EH (cell line): ENCODE measurements at regions not wholly inside any gene's neighbourhood (a gene's known extent, or its start where the extent isn't known, plus 50 kb on each side); places are given as distances from the start of the nearest gene placed in this dataset.
"Not testable (repeated sequence)": the region's sequence is repeated elsewhere in the genome, so short reads cannot be mapped to it uniquely, and the experiment has no call there.

Source experiments
- DNase-seq: peaks from one replicate; pipeline ENCODE4 v3.0.0-alpha.2; 2015; ENCODE audit warnings: low read depth

DNA sequence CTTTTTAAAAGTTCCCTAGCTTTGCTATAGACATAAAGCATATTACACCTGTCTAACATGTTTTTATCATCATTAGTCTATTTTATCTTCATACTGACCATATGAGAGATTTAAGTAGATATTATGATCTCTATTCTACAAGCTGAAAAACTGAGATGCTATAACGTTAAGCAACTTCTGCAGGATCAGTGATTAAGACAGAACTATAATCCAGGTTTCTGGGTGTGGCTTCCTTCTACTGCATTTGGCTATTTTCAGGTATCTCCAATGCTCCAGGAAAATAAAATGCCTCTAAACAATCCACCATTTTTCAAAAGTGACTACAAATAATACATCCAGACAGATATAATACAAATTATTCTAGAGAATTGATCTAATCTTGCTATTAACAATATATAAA lies 53.4 kb downstream of the RGS2 start:
- no peak for DNase-seq

DNA sequence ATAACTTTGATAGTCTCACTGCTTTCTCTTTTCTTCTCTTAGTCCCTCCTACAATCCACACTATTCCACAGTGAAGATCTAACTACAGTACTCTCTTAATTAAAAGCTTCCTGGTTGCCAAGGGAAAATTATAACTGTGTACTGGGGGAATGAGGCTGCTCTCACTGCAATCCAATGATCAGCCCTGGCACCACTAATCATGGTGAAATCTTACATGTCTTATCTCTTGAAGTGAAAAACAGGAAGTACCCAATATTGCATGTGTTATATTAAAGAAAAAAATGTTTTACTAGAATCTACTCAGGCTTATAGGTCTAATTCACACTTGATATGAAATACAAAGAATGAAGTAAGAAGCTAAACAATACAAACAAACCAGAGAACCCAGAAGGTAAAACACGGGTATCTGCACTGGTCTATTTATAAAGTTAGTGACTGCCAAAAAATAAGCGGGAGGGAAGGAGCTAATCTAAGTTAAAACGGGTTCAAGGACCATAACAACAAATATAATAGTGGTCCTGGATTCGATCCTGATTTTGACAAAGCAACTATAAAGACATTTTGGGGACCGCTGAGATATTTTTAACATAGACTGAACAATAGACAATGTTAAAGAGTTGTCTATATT lies 57.5 kb downstream of the RGS2 start:
- no peak for DNase-seq

DNA sequence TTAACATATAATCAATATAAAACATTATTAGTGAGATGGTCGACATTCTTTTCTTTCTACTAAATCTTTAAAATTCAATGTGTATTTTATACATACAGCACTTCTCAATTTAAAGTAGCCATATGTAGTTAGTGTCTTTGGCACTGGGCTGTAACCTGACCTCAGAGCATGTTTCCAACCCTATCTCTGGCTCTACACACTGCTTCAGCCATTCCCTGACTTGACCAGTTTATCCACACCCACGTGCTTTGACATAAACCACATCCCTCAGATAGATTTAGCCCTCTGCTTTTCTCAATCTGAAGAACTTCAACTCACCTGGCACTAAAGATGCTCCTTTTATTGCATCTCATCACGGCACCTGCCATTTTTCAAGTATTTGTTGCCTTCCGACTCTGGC lies 58.3 kb downstream of the RGS2 start:
- DNase-seq = no peak

DNA sequence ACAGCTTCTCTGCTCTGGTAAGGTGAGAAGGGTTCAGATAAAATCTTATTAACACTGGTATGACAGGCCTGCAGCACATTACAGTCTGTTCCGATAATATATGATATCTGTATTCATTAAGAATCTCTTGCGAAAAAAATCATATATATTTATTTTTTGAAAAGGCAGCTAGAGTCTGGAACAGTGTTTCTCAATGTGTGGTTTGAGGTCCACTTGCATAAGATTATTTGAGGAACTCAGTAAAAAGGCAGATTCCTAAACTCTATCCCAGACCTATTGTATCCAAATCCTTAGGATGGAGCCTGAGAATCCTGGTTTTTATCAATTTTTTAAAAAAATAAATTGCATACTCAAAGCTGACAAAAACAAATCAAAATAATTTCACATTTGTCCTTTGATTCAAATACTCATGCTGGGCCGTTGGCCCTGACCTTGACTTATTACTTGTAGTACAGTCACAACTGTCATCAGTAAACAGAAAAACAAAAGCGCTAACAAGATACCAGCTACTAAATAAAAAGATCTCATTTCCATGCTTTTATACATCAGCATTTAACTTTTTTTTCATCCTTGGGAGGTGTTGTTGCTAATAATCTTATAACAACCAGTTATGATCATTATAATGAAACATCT lies 60.6 kb downstream of the RGS2 start:
- DNase-seq = no peak

DNA sequence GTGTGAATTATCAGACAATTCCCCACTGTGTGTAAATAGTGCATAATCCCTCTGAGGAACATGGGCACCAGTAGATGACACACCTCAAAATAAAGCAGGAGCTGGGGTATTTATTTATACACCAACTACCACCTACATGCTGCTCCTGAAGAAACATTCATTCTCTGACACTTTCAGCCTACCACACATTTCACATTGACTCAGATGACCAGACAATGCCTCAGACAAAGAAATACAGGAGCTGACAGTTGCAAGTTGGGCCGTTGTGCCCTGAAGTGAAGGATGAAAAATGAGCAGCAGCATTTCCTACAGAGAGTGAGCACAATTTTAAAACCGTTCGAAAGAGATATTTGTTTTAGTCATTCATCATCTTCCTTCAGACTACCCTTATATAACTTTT lies 63.2 kb downstream of the RGS2 start:
- DNase-seq = no peak

DNA sequence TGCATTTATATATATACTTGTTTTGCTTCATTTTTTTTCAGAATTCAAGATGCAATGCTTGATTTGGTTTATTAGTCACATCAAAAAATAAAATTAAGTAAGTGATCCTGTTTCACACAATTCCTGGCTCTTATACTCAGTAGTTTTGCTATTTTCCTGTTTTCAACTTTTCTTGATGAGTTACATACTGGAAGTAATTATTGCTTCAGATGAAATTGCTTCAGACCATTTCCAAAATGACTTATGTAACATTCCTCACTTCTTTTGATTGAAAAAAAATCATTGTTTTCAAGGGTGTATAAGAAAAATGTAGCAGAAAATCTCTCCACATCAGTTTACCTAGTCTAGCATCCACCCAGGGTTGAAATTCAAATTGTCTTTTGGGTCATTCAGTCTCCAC lies 65.0 kb downstream of the RGS2 start:
- no peak for DNase-seq

DNA sequence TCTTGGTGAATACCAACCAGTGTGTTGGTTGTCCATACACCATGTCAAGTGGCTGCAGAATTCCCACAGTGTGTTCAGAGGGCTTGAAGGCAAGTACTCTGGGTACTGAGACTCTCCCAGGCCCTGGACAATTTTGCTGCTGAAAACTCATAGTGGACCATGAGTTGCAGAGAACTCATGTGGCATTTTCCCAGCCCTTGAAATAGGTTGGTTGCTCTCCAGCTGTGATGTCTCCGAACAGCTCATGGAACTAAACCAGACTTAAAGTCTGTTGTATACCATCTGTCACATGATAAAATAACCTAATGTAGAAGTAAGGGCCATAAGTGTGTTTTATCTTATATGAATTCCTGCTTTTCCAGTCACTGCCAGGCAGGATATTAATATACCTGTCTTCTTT lies 67.8 kb downstream of the RGS2 start:
- no peak for DNase-seq

DNA sequence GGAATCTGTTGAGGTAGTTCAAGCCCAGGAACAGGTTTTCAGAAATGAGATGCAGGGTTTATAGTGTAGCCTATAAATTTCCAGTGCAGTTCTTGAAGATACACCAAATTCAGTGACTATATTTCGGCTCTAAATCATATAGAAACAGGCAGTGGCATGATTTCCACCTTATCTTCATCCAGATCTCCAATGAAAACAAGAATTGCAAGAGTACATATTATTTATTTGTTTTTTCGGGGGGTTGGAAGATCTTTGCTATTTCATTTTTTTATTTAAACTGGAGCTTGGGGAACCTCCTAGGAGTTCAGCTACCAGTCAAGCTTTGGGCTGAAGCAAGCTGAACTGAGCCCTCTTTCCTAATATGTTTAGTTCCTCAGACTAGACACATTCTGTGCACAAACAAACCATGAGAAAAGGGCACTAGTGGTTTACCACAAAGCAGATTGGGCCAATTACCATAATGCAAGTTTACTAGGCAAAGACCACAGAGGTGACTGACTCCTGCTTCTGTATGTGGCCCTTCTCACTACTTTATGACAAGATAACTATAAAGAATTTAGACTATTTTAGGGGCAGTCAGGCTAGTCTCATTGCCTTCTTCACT lies 68.5 kb downstream of the RGS2 start:
- peak; percentile 54 for DNase-seq

DNA sequence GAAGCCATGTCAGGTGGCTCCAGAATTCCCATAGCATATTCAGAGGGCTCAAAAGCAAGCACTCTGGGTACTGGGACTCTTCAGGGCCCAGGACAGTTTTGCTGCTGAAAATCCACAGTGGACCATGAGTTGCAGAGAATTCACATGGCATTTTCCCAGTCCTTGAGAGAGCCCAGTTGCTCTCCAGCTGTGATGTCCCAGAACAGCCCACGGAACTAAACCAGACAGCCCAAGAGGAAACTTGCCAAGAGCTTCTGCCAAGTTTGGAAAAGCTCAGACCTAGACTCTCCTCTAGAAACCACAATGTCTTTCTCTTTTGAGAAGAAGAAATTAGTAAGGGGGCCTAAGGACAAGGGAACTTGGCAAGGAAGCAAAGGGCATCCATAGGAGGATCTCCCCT lies 69.4 kb downstream of the RGS2 start:
- DNase-seq = peak; percentile 22

DNA sequence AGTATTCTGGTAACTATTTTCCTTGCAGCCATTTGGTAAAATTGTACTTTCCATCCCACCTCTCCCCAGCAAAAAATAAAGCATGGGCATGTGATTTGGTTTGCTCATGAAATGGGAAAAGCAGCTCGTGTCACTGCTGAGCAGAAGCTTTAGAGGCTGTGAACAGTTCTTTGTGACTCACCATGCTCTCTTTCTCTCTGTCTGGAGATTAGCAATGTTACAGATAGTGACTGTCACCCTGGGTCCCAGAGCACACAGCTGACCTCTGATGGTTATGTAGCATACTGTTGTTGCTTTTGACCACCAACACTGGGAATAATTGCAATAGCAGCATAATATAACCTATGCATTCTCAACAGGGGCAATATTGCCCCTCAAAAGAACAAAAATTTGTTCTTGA lies 70.6 kb downstream of the RGS2 start:
- peak; percentile 20 for DNase-seq

DNA sequence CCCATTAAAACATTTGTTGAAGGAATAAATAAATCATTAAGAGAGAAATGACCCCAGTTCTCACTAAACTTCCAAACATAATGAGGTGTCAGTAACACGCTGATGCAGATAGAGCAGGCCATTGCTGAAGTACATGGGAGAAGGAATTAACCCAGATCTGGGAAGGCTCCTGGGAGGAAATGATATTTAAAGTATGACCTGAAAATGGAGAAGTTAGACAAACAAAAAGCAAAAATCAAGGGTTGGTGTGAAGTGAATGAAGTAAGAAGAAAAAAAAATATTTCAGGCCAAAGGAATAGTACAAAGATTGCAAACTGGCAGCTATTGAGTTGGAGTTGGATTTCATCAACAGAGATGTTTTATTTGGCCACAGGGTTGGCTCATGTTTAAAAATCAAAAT lies 71.4 kb downstream of the RGS2 start:
- no peak for DNase-seq

DNA sequence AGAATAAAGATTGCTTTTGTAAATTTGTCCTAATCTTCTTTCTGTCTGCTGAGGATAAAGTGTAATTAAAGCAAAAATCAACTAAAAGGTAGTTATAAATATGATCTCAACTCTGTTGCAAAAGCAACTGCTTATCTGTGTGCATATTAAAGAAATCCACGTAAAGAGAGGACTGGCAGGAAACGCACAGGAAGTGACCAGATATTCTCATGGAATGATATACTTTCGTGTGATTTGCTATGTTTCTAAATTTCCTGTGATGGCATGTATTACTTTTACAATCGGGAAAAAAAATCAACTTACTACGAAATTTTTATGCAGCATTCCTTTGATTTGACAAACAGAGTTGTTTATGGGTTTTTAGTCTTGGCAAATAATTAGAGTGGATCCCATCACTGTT lies 75.4 kb downstream of the RGS2 start:
- no peak for DNase-seq

DNA sequence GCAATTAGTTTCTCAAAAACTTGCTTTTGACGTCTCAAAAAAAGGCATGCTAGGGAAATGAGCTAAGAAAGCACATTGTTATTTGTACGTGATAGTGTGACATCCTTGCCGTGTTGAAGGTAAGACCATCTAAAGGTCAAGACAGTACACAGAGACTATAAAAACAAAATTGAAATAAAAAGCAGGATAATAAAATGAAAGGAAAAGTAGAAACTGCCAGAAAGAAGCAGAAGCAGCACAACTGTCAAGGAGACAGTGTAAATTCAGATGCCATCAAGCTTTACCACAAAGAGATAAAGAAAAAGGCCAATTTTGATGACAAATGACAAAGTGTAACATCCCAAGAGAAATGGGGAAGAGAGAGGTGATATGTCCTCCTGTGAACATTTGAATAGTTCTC lies 76.5 kb downstream of the RGS2 start:
- not testable (repeated sequence) for DNase-seq

DNA sequence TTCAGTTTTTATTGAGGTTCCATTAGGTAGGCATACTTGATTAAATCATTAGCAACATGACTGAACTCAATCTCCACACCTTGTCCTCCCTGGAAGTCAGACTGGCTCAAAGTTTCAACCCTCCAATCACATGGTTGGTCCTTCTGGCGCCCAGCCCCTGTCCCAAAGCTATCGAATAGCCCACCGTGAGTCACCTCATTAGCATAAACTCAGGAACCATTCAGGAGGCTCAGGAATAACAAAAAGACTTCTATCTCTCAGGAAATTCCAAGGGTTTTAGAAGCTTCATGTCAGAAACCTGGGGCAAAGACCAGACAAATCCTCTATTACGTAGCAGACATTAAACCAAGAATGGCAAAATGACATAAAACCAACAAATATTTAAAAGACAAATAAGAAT lies 78.6 kb downstream of the RGS2 start:
- DNase-seq = no peak

DNA sequence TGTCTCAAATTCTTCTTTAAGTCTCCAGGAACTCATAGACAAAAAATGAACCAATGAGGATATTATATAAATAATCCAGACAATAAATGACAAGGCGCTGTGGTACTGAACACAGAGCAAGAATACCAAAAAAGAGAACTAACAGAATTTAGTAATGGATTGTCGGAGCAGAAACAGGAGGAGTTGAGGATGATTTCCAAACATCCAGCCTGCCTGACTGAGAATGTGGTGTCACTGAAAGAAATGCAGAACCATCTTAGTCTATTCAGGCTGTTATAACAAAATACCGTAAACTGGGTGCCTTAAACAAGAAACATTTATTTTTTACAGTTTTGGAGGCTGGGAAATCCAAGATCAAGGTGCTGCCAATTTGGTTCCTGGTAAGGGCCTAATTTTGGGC lies 79.7 kb downstream of the RGS2 start:
- DNase-seq = no peak

DNA sequence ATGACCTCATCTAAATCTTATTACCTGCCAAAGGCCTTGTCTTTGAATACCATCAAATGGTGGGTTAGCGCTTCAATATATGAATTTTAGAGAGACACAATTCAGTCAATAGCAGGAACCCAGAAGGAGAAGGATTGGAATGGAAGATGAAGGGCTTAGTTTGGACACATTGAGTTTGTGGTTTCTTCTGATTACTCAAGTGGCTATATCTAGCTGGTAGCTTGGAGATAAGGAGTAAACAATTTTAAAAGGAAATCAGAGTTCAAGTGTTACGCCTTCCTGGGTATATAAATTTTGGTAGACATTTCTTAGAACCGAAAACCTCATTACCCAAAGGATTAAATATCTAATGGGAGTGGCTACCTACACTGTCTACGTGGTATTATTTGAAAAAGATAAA lies 80.2 kb downstream of the RGS2 start:
- DNase-seq = no peak

DNA sequence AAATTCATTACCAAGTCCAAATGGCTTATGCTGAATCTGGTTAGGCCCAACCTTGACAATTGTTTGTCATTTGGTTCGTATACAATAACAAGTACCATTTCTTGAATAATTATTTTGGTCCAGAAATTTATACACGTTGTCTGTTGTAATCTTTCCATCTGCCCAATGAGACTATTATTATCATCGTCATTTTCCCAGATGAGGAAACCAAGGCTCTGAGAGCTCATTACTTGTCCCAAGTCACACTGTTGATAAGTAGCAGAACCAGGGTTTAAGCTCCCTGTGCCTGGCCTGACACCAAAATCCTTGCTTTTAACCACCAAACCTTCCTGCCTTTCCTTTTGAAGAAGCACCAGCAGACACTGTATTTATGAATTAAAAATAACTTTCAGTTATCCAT lies 81.3 kb downstream of the RGS2 start:
- no peak for DNase-seq

DNA sequence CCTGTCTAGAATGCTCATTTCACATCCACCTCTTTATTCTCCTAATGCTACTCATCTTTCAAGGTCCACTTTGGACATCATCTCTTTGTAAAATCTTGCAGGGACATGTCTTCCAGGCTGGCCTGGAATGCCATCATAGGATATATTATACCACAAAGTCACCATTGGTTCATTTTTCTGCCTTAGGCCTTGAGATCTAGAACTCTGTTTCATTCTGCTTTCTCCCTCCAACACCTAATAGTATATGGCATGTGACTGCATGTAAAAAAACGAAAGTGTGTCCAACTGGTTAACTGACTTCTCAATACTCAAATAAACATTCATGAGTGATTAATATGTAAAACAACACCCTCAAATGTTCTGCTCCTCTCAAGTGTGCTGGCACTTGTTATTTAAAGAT lies 84.1 kb downstream of the RGS2 start:
- no peak for DNase-seq

DNA sequence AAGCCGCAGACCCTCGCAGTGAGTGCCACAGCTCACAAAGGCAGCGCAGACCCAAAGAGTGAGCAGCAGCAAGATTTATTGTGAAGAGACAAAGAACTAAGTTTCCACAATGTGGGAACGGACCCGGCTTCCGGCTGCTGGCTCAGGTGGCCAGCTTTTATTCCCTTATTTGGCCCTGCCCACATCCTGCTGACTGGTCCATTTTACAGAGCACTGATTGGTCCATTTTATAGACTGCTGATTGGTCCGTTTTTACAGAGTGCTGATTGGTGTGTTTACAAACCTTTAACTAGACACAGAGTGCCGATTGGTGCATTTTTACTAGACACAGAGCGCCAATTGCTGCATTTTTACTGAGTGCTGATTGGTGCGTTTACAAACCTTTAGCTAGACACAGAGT lies 86.6 kb downstream of the RGS2 start:
- not testable (repeated sequence) for DNase-seq

DNA sequence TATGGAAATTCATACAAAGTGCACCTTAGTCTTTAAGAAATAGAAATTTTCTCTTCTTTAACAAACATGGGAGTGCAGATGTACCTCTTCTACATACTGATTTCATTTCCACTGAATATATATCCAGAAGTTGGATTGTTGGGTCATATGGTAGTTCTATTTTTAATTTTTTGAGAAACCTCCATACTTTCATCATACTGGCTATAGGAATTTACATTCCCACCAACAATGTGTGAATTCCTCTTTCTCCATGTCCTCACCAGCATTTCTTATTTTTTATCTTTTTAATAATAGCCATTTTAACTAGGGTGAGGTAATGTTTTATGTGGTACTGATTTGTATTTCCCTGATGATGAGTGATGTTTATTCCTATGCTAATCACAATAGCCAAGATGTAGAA lies 87.5 kb downstream of the RGS2 start:
- DNase-seq = no peak

DNA sequence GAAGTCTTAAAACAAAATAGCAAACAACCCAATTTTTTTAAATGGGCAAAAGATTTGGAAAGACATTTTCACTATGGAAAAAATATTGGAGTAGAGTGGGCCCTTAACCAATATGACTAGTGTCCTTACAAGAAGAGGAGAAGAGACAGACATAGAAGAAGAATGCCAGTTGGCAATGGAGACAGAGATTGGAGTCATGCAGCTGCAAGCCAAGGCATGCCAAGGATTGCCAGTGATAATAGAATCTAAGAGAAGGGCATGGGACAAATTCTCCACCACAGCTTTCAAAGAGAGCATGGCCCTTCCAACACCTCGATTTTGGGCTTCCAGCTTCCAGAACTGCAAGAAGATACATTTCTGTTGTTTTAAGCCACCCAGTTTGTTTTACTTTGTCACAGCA lies 92.7 kb downstream of the RGS2 start:
- DNase-seq = no peak

DNA sequence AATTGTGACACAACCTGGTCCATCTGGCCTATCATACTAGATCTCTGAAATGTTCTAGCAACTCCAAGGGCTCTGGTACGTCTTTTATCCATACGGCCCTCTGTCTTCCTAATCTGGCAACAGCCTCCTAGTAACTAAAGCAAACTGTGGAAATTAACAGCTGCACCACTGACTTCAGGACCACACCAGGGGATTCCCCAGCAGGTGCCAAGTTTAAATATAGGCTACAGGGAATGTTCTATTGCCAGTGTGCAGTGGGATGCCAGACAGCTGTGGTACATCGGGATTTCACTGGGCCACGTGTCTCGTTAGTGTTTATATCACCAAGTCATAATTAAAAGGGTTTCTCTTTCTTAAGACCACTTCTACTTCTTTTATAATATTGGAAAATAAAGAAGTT lies 94.3 kb downstream of the RGS2 start:
- no peak for DNase-seq

DNA sequence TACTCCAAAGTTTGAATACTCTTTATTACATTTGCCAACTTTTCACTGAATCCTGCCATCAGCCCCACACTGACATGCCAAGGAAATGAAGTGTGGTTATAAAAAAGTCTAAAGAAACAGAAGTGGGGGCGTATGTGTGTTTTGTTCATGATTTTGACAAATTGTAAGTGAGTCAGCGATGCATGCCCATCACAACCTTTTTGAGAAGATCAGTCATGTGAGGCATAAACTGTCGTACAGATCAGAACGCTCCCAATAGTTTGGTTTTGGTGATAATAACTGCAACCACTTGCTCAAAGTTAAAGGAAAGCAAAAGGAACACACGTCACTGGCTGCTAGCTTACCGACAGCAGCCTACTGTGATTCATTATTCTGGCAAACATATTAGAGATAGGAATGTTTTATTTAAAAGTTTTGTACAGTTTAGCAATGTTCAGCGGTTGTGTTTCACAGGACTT lies 95.6 kb downstream of the RGS2 start:
- DNase-seq = peak; percentile 80

DNA sequence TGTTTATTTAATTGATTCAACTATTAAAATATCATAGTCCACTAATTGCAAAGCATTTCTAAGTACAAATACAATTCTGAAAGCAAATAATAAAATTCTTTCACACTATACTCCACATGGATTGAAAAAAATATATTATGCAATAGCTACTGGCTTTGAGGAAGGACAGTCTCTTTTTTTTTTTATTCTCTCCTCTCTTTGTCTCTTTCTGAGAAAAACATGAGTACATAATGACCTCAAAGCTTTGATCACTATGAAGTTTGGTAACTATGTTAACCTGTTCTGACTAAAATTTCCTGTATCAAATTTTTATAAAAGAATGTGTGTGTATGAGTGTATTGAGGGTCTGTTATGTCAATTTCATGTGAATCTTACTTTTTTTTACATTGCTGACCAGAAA lies 96.2 kb downstream of the RGS2 start:
- peak; percentile 1 for DNase-seq
